DMS79 (cell line): ENCODE measurements at regions not wholly inside any gene's neighbourhood (a gene's known extent, or its start where the extent isn't known, plus 50 kb on each side); places are given as distances from the start of the nearest gene placed in this dataset.
A peak's percentile ranks its signal among the peaks of the same experiment; 100 is the strongest.

Source experiments
- DNase-seq: peaks from one replicate; lab custom pipeline; 2025; lab: John Stamatoyannopoulos, UW

DNA sequence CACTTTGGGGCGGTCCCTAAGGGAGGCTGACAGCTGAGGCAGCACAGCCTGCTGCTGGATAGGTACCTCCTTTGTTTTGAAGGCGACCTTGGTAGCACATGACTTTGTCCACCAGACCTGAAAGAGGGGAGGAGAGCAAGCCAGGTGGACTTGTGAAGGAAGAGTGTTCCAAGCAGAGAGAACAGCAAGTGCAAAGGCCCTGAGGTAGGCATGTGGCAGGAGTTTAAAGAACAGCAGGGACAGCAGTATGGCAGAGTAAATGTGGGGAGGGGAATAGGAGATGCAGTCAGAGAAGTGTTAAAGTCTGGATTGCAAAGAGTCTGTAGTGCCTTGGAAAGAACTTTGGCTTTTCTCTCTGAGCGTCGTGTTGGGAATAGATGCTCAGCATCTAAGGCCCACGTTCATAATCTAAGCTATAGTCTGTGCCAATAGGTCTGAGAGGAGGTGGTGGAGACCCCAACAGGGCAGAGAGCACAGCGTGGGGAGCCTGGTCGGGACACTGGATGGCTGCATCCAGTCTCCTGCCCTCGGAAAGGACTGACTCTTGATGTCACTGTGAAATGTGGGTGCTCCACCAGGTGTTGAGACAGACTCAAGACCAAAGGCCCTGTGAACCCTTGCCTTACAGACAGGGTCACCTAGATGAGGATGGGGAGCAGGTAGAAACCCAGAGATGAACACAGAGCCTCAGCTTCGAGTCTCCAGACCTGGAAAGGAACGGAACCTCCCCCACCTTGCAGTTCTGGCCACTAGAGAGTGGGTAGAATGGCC is 242.1 kb upstream of the PWP1 start:
- no peak for DNase-seq

DNA sequence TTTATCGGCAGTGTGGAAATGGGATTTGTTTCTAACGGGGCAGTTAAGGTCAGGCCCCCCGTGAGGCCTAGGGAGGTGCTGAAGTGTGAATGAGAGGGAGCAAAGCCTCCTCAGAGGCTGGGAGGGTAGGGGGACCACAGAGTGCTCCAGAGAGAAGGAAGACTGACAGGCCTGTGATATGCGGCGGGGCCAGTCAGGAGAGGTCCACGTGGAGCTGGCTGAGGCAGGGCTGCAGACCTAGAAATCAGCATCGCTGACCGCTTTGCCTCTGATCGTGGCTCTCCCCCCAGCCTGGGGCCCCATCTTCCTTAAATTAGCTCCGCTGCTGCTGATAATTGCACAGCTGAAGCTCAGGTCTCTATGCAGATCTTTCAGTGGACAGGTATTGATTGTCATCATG is 240.8 kb upstream of the PWP1 start:
- DNase-seq = no peak

- no peak for DNase-seq
Measured at GRCh38 chr12:107446476-107446875, 239.1 kb upstream of the PWP1 start.

DNA sequence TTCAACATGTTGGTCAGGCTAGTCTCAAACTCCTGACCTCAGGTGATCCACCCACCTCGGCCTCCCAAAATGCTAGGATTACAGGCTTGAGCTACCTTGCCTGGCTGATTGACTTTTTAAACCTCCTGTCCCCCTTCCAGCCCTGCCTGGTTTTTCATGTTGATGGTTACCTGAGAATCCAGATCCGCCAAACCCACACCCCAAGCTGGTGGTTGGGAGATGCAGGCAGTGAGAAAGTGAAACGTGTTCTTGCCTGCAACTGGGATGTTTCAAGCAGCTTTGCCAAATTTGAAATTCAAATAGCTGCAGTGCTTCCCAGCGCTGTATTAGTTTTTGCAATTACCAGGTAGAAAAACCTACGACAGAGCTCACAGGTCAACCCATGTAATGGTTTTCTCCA is 238.3 kb upstream of the PWP1 start:
- DNase-seq = no peak

DNA sequence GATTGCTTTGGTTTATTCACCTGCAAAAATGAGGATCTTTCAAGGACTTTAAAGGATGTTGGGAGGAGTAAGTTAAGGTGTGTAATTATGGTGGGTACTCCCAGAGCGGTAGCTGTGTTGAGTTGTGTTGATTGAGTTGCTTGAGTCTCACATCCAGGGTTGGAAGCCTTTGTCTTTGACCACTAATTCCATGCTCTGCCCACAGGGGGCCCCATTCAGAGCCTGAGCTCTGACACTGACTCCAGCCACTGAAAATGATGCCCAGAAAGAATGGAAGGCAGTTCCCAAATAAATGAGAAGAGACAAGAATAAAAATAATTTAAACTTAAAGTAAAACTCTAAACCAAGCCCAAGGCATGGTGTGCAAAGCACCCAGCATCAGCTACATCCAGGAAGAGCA is 237.4 kb upstream of the PWP1 start:
- no peak for DNase-seq

GRCh38 chr12:107449891-107450290 is 235.7 kb upstream of the PWP1 start:
- DNase-seq = no peak

- DNase-seq = no peak
Measured at GRCh38 chr12:107450541-107450940, 235.1 kb upstream of the PWP1 start.

DNA sequence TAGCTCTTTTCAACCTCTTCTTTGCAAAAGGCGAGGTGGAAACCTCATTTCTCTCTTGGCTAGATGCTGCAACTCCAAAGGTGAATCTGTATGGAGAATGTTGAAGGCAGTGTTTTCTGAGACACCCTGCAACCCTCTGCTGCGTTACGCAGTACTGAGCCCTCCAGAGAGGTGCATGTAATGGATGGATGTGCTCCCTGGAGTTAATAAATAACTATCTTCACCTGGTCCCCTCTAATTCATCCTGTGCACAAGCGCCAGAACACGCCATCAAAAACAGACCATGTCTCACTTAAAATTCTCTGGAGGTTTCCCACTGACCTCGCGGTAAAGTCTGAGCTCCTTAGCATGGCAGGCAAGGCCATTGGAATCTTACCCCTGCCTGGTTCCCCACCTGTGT is 234.4 kb upstream of the PWP1 start:
- no peak for DNase-seq

- DNase-seq = no peak
Measured at GRCh38 chr12:107454109-107454830, 231.3 kb upstream of the PWP1 start.

GRCh38 chr12:107457362-107457935 is 228.2 kb upstream of the PWP1 start:
- no peak for DNase-seq

DNA sequence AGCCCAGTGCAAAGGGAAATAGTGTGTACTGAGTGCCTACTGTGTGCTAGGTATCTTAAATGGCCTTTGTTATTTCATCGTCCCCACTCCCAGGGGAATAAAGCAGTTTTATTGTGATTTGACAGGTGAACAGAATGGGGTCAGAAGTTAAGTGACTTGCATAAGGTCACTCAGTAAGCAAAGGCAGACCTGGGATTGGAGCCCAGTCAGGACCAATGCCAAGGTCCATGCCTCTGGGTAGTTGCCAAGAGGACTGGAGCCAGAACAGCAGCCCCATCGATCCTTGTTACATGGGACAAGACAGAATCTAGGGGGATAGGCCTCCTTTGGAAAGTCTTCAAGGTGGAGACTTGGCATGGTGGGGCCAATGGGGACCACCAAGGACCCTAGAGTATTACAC is 227.4 kb upstream of the PWP1 start:
- DNase-seq = no peak

- no peak for DNase-seq
Measured at GRCh38 chr12:107458990-107459389, 226.6 kb upstream of the PWP1 start.

GRCh38 chr12:107459641-107460040 is 226.0 kb upstream of the PWP1 start:
- no peak for DNase-seq

GRCh38 chr12:107461222-107461975 is 224.2 kb upstream of the PWP1 start:
- DNase-seq = peak; percentile 34

- DNase-seq = no peak
Measured at GRCh38 chr12:107462428-107463332, 222.9 kb upstream of the PWP1 start.

GRCh38 chr12:107464644-107465043 is 221.0 kb upstream of the PWP1 start:
- DNase-seq = no peak

DNA sequence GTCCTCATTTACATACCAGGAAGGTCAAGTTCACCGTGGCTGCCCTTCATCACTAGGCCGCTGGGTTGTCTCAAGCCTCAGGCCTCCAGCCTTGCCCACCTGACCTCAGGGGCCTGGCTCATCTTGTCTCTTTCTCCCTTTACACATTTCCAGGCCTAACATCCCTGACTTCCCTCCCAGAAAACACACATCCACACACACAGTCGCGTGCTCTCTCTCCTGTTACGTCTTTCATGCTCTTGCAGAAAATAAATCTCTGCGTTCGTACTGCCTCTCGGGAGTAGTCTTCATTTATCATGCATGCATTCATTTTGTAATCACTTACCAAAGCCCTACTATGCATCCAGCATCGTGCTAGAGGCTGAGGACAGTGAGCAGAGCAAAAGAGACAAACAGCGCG is 220.0 kb upstream of the PWP1 start:
- DNase-seq = no peak

- DNase-seq = peak; percentile 58
Measured at GRCh38 chr12:107467716-107468115, 217.9 kb upstream of the PWP1 start.

DNA sequence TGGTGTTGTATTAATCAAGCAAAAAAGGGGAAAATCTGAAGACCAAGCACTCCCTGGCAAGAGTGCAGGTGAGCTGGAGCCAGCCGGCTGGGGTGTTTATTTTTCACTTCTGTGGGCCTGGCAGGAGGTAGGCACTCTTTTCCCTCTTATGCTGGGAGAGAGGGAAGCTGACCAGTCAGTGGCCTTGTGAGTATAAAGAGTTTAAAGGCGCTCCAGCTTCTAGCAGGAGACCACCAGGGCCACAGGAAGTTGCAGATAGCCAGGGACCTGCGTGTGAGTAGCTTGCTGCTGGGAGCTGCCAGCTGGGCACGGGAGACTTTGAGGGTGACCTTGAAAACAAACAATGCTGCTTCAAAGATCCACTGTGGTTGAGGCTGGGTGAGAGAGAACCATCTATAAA is 217.4 kb upstream of the PWP1 start:
- DNase-seq = peak; percentile 58

GRCh38 chr12:107469011-107469410 is 216.6 kb upstream of the PWP1 start:
- no peak for DNase-seq

DNA sequence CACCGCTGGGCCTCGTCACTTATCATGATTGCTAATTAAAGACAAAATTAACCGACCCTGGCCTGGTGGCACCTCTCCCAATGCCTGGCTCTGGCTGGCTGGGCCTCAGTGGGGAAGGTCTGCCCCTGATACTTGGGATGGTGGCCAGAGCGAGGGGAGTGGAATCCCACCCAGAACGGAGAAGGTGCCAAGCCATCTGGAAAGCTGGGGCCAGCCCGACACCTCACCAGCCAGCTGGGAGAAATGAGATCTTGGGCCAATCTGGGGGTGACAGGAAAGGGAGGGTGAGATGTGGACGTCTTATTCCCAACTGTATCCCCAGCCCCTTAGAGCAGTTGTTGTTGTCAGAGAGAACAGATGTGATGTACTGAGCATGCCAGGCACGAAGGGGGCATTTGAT is 215.0 kb upstream of the PWP1 start:
- no peak for DNase-seq

GRCh38 chr12:107472308-107472707 is 213.3 kb upstream of the PWP1 start:
- DNase-seq = no peak
